ENCODE measurements at regions not wholly inside any gene's neighbourhood (a gene's known extent, or its start where the extent isn't known, plus 50 kb on each side); places are given as distances from the start of the nearest gene placed in this dataset.

- DNase-seq (ENCODE audit: low read depth in 2 of 2), result no peak
Observed at GRCh38 chr2:145597809-145598208, 1077.9 kb upstream of the ZEB2 start.

DNA sequence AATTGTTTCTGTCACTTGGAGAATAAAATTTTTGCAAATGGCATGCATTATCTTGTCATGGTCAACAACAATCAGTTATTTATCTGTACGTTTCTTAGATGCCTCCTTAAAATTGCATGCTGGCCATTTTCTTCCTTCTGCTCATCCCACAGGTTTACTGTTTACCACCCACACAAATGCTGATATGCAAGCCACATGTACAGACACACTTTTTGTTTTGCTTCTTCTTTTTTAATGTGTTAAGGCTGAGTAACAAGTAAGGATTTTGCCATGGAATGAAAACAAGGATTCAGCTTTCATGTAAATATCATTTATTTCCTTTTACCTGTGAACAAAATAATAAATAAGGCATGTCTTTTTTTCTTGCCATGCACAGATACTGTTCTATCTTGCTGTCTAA lies 1077.1 kb upstream of the ZEB2 start:
- DNase-seq (ENCODE audit: low read depth in 2 of 2), result no peak

GRCh38 chr2:145596416-145596815 lies 1076.5 kb upstream of the ZEB2 start:
- no peak for DNase-seq (ENCODE audit: low read depth in 2 of 2)

- DNase-seq (ENCODE audit: low read depth in 2 of 2), result no peak
Observed at GRCh38 chr2:145595296-145595695, 1075.4 kb upstream of the ZEB2 start.

GRCh38 chr2:145593991-145594614 lies 1074.2 kb upstream of the ZEB2 start:
- no peak for DNase-seq (ENCODE audit: low read depth in 2 of 2)

- DNase-seq (ENCODE audit: low read depth in 2 of 2), result no peak
Observed at GRCh38 chr2:145593280-145593679, 1073.4 kb upstream of the ZEB2 start.

GRCh38 chr2:145592361-145592760 lies 1072.4 kb upstream of the ZEB2 start:
- DNase-seq (ENCODE audit: low read depth in 2 of 2), result no peak

GRCh38 chr2:145591109-145591809 lies 1071.3 kb upstream of the ZEB2 start:
- DNase-seq (ENCODE audit: low read depth in 2 of 2), result no peak

DNA sequence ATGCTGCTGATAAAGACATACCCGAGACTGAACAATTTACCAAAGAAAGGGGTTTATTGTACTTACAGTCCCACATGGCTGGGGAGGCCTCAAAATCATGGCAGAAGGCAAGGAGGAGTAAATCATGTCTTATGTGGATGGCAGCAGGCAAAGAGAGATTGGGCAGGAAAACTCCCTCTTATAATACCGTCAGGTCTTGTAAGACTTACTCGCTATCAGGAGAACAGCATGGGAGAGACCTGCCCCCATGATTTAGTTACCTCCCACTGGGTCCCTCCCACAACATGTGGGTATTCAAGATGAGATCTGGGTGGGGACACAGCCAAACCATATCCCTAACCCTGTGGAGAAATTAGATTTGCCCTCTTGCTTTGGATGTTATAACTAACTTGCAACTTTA lies 1068.0 kb upstream of the ZEB2 start:
- no peak for DNase-seq (ENCODE audit: low read depth in 2 of 2)

- no peak for DNase-seq (ENCODE audit: low read depth in 2 of 2)
Observed at GRCh38 chr2:145584353-145584752, 1064.4 kb upstream of the ZEB2 start.

DNA sequence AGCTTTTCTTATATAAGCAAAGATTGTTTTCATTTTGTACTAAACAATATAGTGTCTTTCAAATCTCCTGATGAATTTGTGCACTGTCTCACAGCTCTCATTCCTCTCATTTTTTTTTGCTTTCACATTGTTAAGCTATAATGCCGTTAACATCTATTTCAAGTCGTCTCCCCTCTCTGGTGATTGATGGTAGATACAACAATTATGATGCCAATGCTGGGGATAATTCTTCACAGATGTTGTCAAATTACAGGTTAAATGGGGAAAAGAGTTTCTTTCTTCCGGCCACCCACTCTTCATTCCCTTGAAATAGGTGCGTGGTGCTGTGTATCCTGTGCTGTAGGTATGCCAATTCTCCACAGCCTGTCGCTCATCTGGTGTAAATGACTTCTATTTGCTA lies 1053.7 kb upstream of the ZEB2 start:
- no peak for DNase-seq (ENCODE audit: low read depth in 2 of 2)

GRCh38 chr2:145572238-145572637 lies 1052.3 kb upstream of the ZEB2 start:
- no peak for DNase-seq (ENCODE audit: low read depth in 2 of 2)

GRCh38 chr2:145569108-145569507 lies 1049.2 kb upstream of the ZEB2 start:
- DNase-seq (ENCODE audit: low read depth in 2 of 2), result no peak

DNA sequence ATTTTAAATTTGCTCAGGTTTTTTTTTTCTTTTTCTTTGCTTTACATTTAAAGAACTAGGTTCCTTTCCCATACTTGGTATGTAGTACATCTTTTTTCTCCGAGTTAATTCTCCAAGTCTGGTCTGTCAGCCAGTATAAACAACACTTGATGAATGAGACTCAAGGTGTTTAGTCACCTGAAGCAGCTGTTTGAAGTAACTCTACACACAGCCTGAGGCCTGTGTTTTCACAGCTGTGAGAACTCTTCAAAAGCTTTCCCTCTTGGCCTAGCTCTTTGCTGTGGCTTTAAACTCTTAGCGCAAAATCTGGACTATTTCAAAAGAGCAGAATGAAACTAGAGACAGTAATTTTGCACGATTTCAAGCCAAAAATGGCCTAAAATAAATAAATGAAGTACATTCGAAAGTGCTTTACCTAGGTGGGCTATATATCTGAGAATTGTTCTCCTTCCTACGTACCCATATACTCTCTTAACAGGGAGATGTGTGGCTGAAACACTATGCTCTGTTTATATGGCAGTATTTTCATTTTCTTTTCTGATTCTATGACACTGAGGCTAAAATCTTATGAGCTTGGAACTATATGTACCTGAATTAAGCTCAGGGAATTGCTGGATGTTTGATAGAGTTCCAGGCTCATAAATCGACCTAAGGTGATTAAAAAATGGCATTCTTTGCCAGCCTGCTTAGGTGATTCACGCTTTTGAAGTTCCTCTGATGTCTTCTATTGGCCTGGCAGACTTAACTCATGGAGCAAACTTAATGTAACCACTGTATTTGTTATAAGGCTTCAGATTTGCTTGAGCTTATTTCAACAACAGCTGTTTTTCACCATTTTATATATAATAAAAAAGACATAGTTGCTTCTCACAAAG lies 1044.1 kb upstream of the ZEB2 start:
- no peak for DNase-seq (ENCODE audit: low read depth in 2 of 2)

- DNase-seq (ENCODE audit: low read depth in 2 of 2), result no peak
Observed at GRCh38 chr2:145561152-145561551, 1041.2 kb upstream of the ZEB2 start.

GRCh38 chr2:145558617-145559350 lies 1038.9 kb upstream of the ZEB2 start:
- no peak for DNase-seq (ENCODE audit: low read depth in 2 of 2)

DNA sequence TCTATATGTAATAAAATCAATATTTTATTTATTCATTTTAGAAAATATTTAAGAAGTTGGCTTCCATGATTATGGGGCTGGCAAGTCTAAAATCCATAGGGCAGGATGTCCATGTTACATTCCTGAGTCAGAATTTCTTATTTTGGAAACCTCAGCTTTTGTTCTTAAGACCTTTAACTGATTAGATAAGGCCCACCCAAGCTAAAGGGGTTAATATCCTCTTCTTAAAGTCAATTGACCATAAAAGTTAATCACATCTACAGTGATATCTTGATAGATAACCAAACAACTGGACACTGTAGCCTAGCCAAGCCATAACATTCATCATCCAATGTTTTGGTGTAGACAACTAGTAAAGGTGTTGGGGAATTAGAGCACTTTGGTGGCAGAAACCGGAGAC lies 1035.4 kb upstream of the ZEB2 start:
- DNase-seq (ENCODE audit: low read depth in 2 of 2), result no peak

DNA sequence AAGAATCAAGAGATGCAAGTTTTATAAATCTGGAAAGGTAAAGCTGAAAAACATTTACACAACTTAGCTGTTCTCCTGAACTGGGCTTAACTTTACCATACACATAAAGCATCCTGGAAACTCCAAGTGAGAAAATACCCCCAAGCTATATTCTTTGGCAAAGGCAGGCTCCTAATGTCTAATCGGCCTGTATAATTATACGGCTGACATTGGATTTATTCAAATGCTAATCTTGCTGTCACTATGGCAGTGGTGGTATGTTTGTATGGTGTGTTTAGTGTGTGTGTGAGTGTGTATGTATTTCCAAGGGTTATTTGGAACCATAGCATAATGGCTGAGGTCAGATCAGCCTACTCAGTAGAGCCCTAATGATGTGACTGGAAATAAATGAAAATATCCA lies 1031.8 kb upstream of the ZEB2 start:
- no peak for DNase-seq (ENCODE audit: low read depth in 2 of 2)

DNA sequence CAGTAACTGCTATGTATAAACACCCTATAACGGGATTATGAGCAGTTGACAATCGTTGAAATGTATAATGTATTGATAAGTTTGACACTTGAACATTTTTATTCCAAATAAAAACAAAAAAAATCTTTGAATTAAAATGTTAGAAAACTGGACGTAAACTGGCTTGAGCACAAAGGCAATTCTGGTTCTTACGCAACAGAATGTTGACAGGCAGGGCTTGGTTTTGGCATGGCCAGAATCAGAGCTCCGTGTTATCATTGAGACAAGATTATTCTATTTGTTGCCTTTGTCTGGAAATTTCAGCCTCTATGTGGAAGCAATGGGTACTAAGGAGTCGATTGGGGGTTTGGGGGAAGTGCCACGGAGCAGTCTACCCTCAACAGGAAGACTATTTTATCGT lies 1028.6 kb upstream of the ZEB2 start:
- no peak for DNase-seq (ENCODE audit: low read depth in 2 of 2)

DNA sequence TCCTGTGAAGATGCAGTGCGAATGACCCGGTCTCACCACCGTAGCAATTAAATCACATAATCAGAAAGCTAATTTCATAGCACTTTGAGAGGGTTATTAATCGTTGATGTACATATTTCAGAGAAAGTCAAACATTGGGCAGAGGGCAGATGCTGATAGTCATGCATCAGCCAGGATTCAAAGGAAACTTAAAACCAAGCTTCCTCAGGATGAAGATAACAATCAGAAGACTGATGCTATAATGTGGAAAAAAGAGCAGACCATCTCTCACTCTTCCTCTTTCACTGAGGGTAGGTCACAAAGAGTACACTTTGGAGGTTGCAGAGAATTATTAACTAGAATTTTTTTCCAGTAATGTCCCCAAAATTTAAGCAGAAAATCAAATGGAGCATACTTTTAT lies 1027.7 kb upstream of the ZEB2 start:
- DNase-seq (ENCODE audit: low read depth in 2 of 2), result no peak

- DNase-seq (ENCODE audit: low read depth in 2 of 2), result no peak
Observed at GRCh38 chr2:145546091-145546490, 1026.2 kb upstream of the ZEB2 start.

GRCh38 chr2:145543856-145544255 lies 1023.9 kb upstream of the ZEB2 start:
- DNase-seq (ENCODE audit: low read depth in 2 of 2), result no peak
